H9 (cell line): ENCODE measurements at regions not wholly inside any gene's neighbourhood (a gene's known extent, or its start where the extent isn't known, plus 50 kb on each side); places are given as distances from the start of the nearest gene placed in this dataset.

ENCODE experiments used
- DNase-seq: peaks from one replicate; pipeline ENCODE4 v3.0.0-alpha.2; 2017
- H2AFZ ChIP-seq: one replicate; pipeline ENCODE4 v1.6.1; 2013; ENCODE audit warnings: mild to moderate bottlenecking, low read length, control low read depth, moderate library complexity
- H2AK5ac ChIP-seq: 2 replicates; pipeline ENCODE4 v1.6.1; 2013; ENCODE audit warnings: low read length, control low read depth, mixed read lengths; ENCODE audit not compliant: insufficient read length
- H2BK120ac ChIP-seq: one replicate; pipeline ENCODE4 v1.6.1; 2013; ENCODE audit warnings: low read depth, mild to moderate bottlenecking, low read length, control low read depth, inconsistent platforms; ENCODE audit not compliant: poor library complexity, severe bottlenecking
- H2BK12ac ChIP-seq: 2 replicates; pipeline ENCODE4 v1.6.1; 2013; ENCODE audit warnings: low read length, control low read depth, mixed read lengths, low read depth; ENCODE audit not compliant: insufficient read length
- H2BK15ac ChIP-seq: 2 replicates; pipeline ENCODE4 v1.6.1; 2013; ENCODE audit warnings: low read depth, low read length, control low read depth
- H2BK20ac ChIP-seq: one replicate; pipeline ENCODE4 v1.6.1; 2013; ENCODE audit warnings: low read depth, mild to moderate bottlenecking, low read length, control low read depth, inconsistent platforms; ENCODE audit not compliant: poor library complexity, severe bottlenecking
- H2BK5ac ChIP-seq: 2 replicates; pipeline ENCODE4 v1.6.1; 2013; ENCODE audit warnings: low read length, control low read depth, mixed read lengths; ENCODE audit not compliant: insufficient read length
- H3K14ac ChIP-seq: 2 replicates; pipeline ENCODE4 v1.6.1; 2013; ENCODE audit warnings: low read length, control low read depth; ENCODE audit not compliant: insufficient read depth
- H3K18ac ChIP-seq: 2 replicates; pipeline ENCODE4 v1.6.1; 2013; ENCODE audit warnings: low read depth, mild to moderate bottlenecking, mixed read lengths, low read length, control low read depth; ENCODE audit not compliant: insufficient read length
- H3K23ac ChIP-seq: 2 replicates; pipeline ENCODE4 v1.6.1; 2013; ENCODE audit warnings: low read length, control low read depth, mixed read lengths, low read depth; ENCODE audit not compliant: insufficient read length
- H3K23me2 ChIP-seq: 2 replicates; pipeline ENCODE4 v1.6.1; 2013; ENCODE audit warnings: low read depth, mild to moderate bottlenecking, mixed read lengths, low read length, control low read depth; ENCODE audit not compliant: insufficient read length, poor library complexity, severe bottlenecking
- H3K27ac ChIP-seq: 2 replicates; pipeline ENCODE4 v1.5.1; 2013; ENCODE audit warnings: low read length, control low read depth, mixed read lengths, low read depth; ENCODE audit not compliant: insufficient read length
- H3K27me3 ChIP-seq: 2 replicates; pipeline ENCODE4 v1.6.1; 2013; ENCODE audit warnings: low read length, control low read depth, inconsistent platforms; ENCODE audit not compliant: insufficient read depth
- H3K4ac ChIP-seq: 2 replicates; pipeline ENCODE4 v1.6.1; 2013; ENCODE audit warnings: low read depth, mild to moderate bottlenecking, control low read depth, inconsistent platforms, low read length, moderate library complexity
- H3K4me1 ChIP-seq: 2 replicates; pipeline ENCODE4 v1.6.1; 2013; ENCODE audit warnings: low read length, control low read depth, inconsistent platforms; ENCODE audit not compliant: insufficient read depth
- H3K4me2 ChIP-seq: 2 replicates; pipeline ENCODE4 v1.6.1; 2013; ENCODE audit warnings: low read length, control low read depth, mixed read lengths; ENCODE audit not compliant: insufficient read length, insufficient read depth
- H3K56ac ChIP-seq: 2 replicates; pipeline ENCODE4 v1.6.1; 2013; ENCODE audit warnings: low read depth, mild to moderate bottlenecking, mixed read lengths, low read length, control low read depth; ENCODE audit not compliant: insufficient read length
- H3K79me1 ChIP-seq: 2 replicates; pipeline ENCODE4 v1.6.1; 2013; ENCODE audit warnings: low read depth, mild to moderate bottlenecking, moderate library complexity, low read length, control low read depth, inconsistent platforms; ENCODE audit not compliant: insufficient read depth, poor library complexity, severe bottlenecking
- H3K79me2 ChIP-seq: 2 replicates; pipeline ENCODE4 v1.6.1; 2013; ENCODE audit warnings: low read length, control low read depth, inconsistent platforms; ENCODE audit not compliant: insufficient read depth
- H3K9ac ChIP-seq: 2 replicates; pipeline ENCODE4 v1.6.1; 2013; ENCODE audit warnings: low read length, control low read depth, mixed read lengths; ENCODE audit not compliant: insufficient read length; ENCODE audit errors: extremely low read depth
- H3K9me3 ChIP-seq: one replicate; pipeline ENCODE4 v1.6.1; 2013; ENCODE audit warnings: low read depth, low read length, inconsistent platforms; ENCODE audit not compliant: control insufficient read depth
- H3T11ph ChIP-seq: one replicate; pipeline ENCODE4 v1.6.1; 2013; ENCODE audit warnings: mild to moderate bottlenecking, low read length, control low read depth, inconsistent platforms
- H4K20me1 ChIP-seq: one replicate; pipeline ENCODE4 v1.6.1; 2013; ENCODE audit not compliant: control insufficient read depth, insufficient read length, insufficient read depth
- H4K5ac ChIP-seq: 2 replicates; pipeline ENCODE4 v1.6.1; 2013; ENCODE audit warnings: low read depth, mild to moderate bottlenecking, mixed read lengths, low read length, control low read depth; ENCODE audit not compliant: insufficient read length
- H4K8ac ChIP-seq: replicated peaks from 2 replicates; pipeline ENCODE4 v1.6.1; 2013; ENCODE audit warnings: low read length, control low read depth, mixed read lengths, low read depth; ENCODE audit not compliant: insufficient read length
- H4K91ac ChIP-seq: 2 replicates; pipeline ENCODE4 v1.6.1; 2013; ENCODE audit warnings: low read depth, mild to moderate bottlenecking, moderate library complexity, mixed read lengths, low read length, control low read depth; ENCODE audit not compliant: insufficient read length
- H3K27ac Mint-ChIP-seq, 3 experiments: 2 replicates in 2 of 3; 3 replicates in 1 of 3; pipeline ENCODE4 v1.8.0; 2020 to 2021; ENCODE audit warnings: mixed read lengths in 3 of 3, mild to moderate bottlenecking in 1 of 3, moderate library complexity in 1 of 3
- H3K27me3 Mint-ChIP-seq: 2 replicates; pipeline ENCODE4 v1.8.0; 2021; ENCODE audit warnings: low read depth, mild to moderate bottlenecking, moderate library complexity, mixed read lengths
- H3K36me3 Mint-ChIP-seq, 3 experiments: 2 replicates in 2 of 3; 3 replicates in 1 of 3; pipeline ENCODE4 v1.8.0; 2020 to 2021; ENCODE audit warnings: low read depth in 3 of 3, mixed read lengths in 3 of 3; ENCODE audit not compliant: insufficient read depth in 1 of 3
- H3K4me1 Mint-ChIP-seq, 2 experiments: 2 replicates each; pipeline ENCODE4 v1.8.0; 2020; ENCODE audit warnings: mixed read lengths in 2 of 2
- H3K4me3 Mint-ChIP-seq, 2 experiments: 2 replicates in 1 of 2; 3 replicates in 1 of 2; pipeline ENCODE4 v1.8.0; 2020 to 2021; ENCODE audit warnings: mild to moderate bottlenecking in 2 of 2, mixed read lengths in 2 of 2, moderate library complexity in 1 of 2
- H3K9me3 Mint-ChIP-seq, 2 experiments: 2 replicates in 1 of 2; 3 replicates in 1 of 2; pipeline ENCODE4 v1.8.0; 2020; ENCODE audit warnings: mild to moderate bottlenecking in 2 of 2, mixed read lengths in 2 of 2, moderate library complexity in 1 of 2
- CTCF ChIP-seq: fragments of 200-600 bp; sonication (generic); conservative IDR thresholded peaks from 3 replicates; pipeline ENCODE4 v1.8.0; 2021; ENCODE audit warnings: antibody characterized with exemption, mild to moderate bottlenecking
- WGBS: extraction: QIAGEN DNeasy Blood & Tissue Kit; methylation state at CpG from one replicate; pipeline ENCODE4 v1.1.7; 2013; ENCODE audit warnings: missing lambda C conversion rate, low lambda C conversion rate, mixed read lengths; ENCODE audit not compliant: insufficient read length; ENCODE audit errors: extremely low coverage; 5-methylcytosine and 5-hydroxymethylcytosine counted together

DNA sequence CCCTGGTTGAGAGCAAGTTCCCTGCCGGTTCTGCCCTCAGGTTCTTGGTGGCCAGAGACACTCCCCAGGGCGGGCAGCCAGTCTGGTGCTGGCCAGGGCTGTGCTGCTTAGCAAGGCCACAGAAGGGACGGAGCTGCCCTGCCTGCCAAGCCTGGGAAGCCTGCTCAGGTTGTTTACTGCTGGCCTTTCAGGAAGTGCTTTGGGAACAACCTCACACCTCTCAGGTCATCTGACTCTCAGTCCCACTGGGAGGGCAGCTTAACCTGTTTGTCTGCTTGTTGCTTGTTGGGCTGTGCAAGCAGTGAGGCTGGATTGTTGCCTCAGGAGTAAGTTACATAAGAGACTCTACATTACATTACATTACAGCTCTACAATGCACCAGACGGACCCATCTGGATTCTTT is 75.8 kb upstream of the AFDN start:
- Histone ChIP-seq H4K91ac (no peak overlapping the region), H2BK5ac (no peak overlapping the region), H3K14ac (no peak overlapping the region; the same call in 1 of the 2 replicates), H3K18ac (no peak overlapping the region), H2BK12ac (no peak overlapping the region), H3K27ac (no peak overlapping the region), H3K4me2 (no peak overlapping the region), H3K79me2 (no peaks in the 10 kb centered on the region), H2AFZ (no peak overlapping the region), H2BK20ac (no peak overlapping the region), H2AK5ac (no peak overlapping the region), H3K79me1 (no peaks in the 10 kb centered on the region), H4K8ac (no peak overlapping the region), H4K20me1 (no peaks in the 10 kb centered on the region), H3K9ac (no peak overlapping the region), H3K4ac (no peak overlapping the region), H2BK15ac (no peak overlapping the region), H3K23ac (no peak overlapping the region), H3K9me3 (no peaks in the 10 kb centered on the region), H3K27me3 (no peaks in the 10 kb centered on the region), H3K4me1 (0 out of 2 replicates have a peak, but pooled peaks cover 4% of the 10 kb centered on the region), H3K56ac (no peak overlapping the region), H4K5ac (no peak overlapping the region), H3K23me2 (no peaks in the 10 kb centered on the region), H2BK120ac (no peak overlapping the region), H3T11ph (no peak overlapping the region)
- peak; percentile 62 for DNase-seq
- peaks cover 0 to 2% (median 0%) of the 10 kb centered on the region in 3 experiments; a peak in 2 of 7 replicates for H3K36me3 Mint-ChIP-seq
- no peak overlapping the region for H3K4me3 Mint-ChIP-seq
- WGBS: no CpG with 5 or more reads among the region's 4 CpGs
- H3K4me1 Mint-ChIP-seq: peaks cover 9 to 16% of the 10 kb centered on the region in 2 experiments
- no peak for TF ChIP-seq CTCF
- peaks cover 2% of the 10 kb centered on the region; the same call in 1 of the 2 replicates for H3K27me3 Mint-ChIP-seq
- no peak overlapping the region; a peak in 1 of 7 replicates for H3K27ac Mint-ChIP-seq
- H3K9me3 Mint-ChIP-seq: peaks cover 0 to 4% of the 10 kb centered on the region in 2 experiments; a peak in 1 of 5 replicates
